ENCODE measurements at regions not wholly inside any gene's neighbourhood (a gene's known extent, or its start where the extent isn't known, plus 50 kb on each side); places are given as distances from the start of the nearest gene placed in this dataset.

DNA sequence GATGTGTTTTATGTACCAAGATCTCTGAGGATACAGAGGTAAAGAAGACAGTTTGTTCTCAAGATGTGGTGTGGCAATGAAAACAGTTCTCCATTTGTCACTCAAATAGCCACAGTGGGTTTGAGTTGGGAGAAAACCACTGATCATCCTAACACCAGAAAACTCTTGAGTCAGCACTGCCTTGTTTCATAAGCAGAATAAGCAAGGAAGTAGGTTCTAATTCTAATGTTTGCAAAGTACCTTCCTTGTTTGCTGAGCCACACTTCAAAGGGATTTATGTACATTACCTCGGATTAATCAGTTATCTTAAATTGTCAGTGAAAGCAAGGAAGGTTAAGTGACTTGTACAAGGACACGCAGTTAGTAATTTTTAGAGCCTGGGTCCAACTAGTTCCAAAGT, 107.8 kb upstream of the BOC start:
- no peak overlapping the region for H3K56ac ChIP-seq (replicated peaks; ENCODE audit: insufficient read length, low read depth, low read length)
- H2BK20ac ChIP-seq (ENCODE audit: low read length), result no peak overlapping the region
- peak overlapping the region; percentile 45 for H2BK120ac ChIP-seq (replicated peaks; ENCODE audit: low read depth, low read length)
- H3K79me1 ChIP-seq (ENCODE audit: low read depth, low read length), result no peaks in the 10 kb centered on the region
- H3K18ac ChIP-seq (ENCODE audit: extremely low read depth, low read length), result no peak overlapping the region
- DNase-seq (ENCODE audit: low read depth in 1 of 2, low spot score in 2 of 2) (no peak), FAIRE-seq (no peak)
- CTCF ChIA-PET (ENCODE audit: partially characterized antibody), result no interaction called here
- H3K27me3 ChIP-seq (replicated peaks in 1 of 4; ENCODE audit: control insufficient read depth in 3 of 4, extremely low read depth in 1 of 4, insufficient read depth in 3 of 4, low read length in 3 of 4), result peaks cover 0 to 4% (median 0%) of the 10 kb centered on the region in 4 experiments; a peak in 1 of 7 replicates
- no peak overlapping the region for H2AK5ac ChIP-seq (ENCODE audit: low read depth, low read length)
- H4K20me1 ChIP-seq (replicated peaks in 1 of 2; ENCODE audit: control insufficient read depth in 1 of 2, insufficient read depth in 2 of 2, low read length in 2 of 2), result no peaks in the 10 kb centered on the region
- H3K4me2 ChIP-seq (ENCODE audit: insufficient read depth in 1 of 2, low read depth in 2 of 2, low read length in 2 of 2), result peak overlapping the region in 1 of 2 experiments; percentile 30; a peak in 1 of 4 replicates
- H4K5ac ChIP-seq (ENCODE audit: insufficient read length, low read depth, low read length), result no peak overlapping the region
- no peak overlapping the region for H3K14ac ChIP-seq (ENCODE audit: insufficient read length)
- 41% methylated on average over 2 of the region's 2 CpGs; no CpG with 5 or more reads in 1 of the 2 experiments for WGBS, 2 experiments (ENCODE audit: extremely low coverage in 1 of 2, insufficient coverage in 1 of 2, insufficient read length in 1 of 2, insufficient replicate concordance in 2 of 2, low coverage in 1 of 2, low lambda C conversion rate in 2 of 2, missing lambda C conversion rate in 1 of 2)
- H3K4ac ChIP-seq (replicated peaks; ENCODE audit: insufficient read length, low read depth, low read length), result no peak overlapping the region
- no peaks in the 10 kb centered on the region for H3K79me2 ChIP-seq (ENCODE audit: control insufficient read depth in 1 of 2, insufficient read depth in 2 of 2, low read length in 2 of 2)
- H2BK15ac ChIP-seq (ENCODE audit: low read length), result no peak overlapping the region
- H3K23ac ChIP-seq (ENCODE audit: insufficient read length), result no peak overlapping the region
- H3K27ac ChIP-seq (ENCODE audit: low read depth, low read length), result no peak overlapping the region
- no peak overlapping the region for H2BK12ac ChIP-seq (ENCODE audit: low read depth, low read length)
- H3K9ac ChIP-seq (replicated peaks in 1 of 4; ENCODE audit: extremely low read depth in 1 of 4, low read depth in 3 of 4, low read length in 3 of 4), result no peak overlapping the region
- POLR2A ChIA-PET (ENCODE audit: partially characterized antibody), result no interaction called here
- no peak overlapping the region for H4K8ac ChIP-seq (ENCODE audit: extremely low read depth, insufficient read depth, low read length)
- H3K36me3 ChIP-seq (ENCODE audit: control insufficient read depth in 2 of 4, insufficient read depth in 4 of 4, low read length in 3 of 4), result no peaks in the 10 kb centered on the region
- peak overlapping the region; percentile 1 for H4K91ac ChIP-seq (replicated peaks; ENCODE audit: insufficient read length, low read length)
- H3K4me3 ChIP-seq (ENCODE audit: extremely low read depth in 1 of 4, insufficient read depth in 2 of 4, low read depth in 3 of 4, low read length in 4 of 4), result no peak overlapping the region
- H3K23me2 ChIP-seq (ENCODE audit: low read depth, low read length), result no peaks in the 10 kb centered on the region
- H3K9me3 ChIP-seq (ENCODE audit: insufficient read depth in 2 of 2, low read depth in 1 of 2, low read length in 1 of 2), result no peaks in the 10 kb centered on the region
- H2AFZ ChIP-seq (ENCODE audit: low read length), result no peak overlapping the region; the same call in 1 of the 2 replicates
- no peak overlapping the region for H2BK5ac ChIP-seq (ENCODE audit: low read depth, low read length)
- peaks cover 5 to 19% (median 10%) of the 10 kb centered on the region in 4 experiments for H3K4me1 ChIP-seq (replicated peaks in 1 of 4; ENCODE audit: control insufficient read depth in 3 of 4, insufficient read depth in 4 of 4, low read length in 3 of 4)
- TF ChIP-seq CBX5 (IDR thresholded peaks at IDR 0.05; ENCODE audit: low read depth, low read length) (no peak), POLR2AphosphoS5 (IDR thresholded peaks at IDR 0.05; ENCODE audit: low read depth, low read length) (no peak), ZNF274 (IDR thresholded peaks at IDR 0.05; ENCODE audit: borderline replicate concordance, extremely low read depth, low read length) (no peak), USF2 (IDR thresholded peaks at IDR 0.05; ENCODE audit: low read length) (no peak), BCL11A (IDR thresholded peaks at IDR 0.05; ENCODE audit: low read depth in 2 of 2, low read length in 2 of 2) (no peak), NRF1 (IDR thresholded peaks at IDR 0.05; ENCODE audit: low read depth, low read length) (no peak), EZH2 (IDR thresholded peaks at IDR 0.05; ENCODE audit: low read depth, low read length, severe bottlenecking) (no peak)
- TF ChIP-seq, protein P1, sequence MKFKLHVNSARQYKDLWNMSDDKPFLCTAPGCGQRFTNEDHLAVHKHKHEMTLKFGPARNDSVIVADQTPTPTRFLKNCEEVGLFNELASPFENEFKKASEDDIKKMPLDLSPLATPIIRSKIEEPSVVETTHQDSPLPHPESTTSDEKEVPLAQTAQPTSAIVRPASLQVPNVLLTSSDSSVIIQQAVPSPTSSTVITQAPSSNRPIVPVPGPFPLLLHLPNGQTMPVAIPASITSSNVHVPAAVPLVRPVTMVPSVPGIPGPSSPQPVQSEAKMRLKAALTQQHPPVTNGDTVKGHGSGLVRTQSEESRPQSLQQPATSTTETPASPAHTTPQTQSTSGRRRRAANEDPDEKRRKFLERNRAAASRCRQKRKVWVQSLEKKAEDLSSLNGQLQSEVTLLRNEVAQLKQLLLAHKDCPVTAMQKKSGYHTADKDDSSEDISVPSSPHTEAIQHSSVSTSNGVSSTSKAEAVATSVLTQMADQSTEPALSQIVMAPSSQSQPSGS (IDR thresholded peaks at IDR 0.05; ENCODE audit: low read length), result no peak
